ENCODE measurements at regions not wholly inside any gene's neighbourhood (a gene's known extent, or its start where the extent isn't known, plus 50 kb on each side); places are given as distances from the start of the nearest gene placed in this dataset.

GRCh38 chr15:68506071-68506470 lies 72.7 kb upstream of the CORO2B start:
- Mint-ChIP-seq H3K36me3 (ENCODE audit: low read depth) (no peaks in the 10 kb centered on the region), H3K4me3 (no peak overlapping the region), H3K9me3 (no peaks in the 10 kb centered on the region), H3K4me1 (peaks cover 64% of the 10 kb centered on the region), H3K27ac (peak overlapping the region in 2 of 3 experiments; percentile 79 to 87), H3K27me3 (ENCODE audit: low read depth) (peaks cover 5% of the 10 kb centered on the region)
- no peak for TF ChIP-seq CTCF (IDR thresholded peaks at IDR 0.05; ENCODE audit: unreplicated experiment in 3 of 3)

DNA sequence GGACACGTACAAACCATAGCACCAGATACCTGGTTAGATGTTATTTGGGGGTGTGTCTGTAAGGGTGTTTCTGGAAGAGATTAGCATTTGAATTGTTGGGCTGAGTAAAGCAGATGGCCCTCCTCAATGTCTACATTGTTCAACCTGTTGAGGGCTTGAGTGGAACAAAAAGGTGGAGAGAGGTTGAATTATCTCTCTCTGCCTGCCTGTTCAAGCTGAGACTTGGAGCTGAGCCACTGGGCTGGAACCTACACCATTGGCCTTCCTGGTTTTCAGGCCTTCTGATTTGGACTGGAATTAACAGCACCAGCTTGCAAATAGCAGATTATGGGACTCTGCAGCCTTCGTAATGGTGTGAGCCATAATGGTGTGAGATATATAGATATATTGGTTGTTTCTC lies 71.3 kb upstream of the CORO2B start:
- Mint-ChIP-seq H3K36me3 (ENCODE audit: low read depth) (no peaks in the 10 kb centered on the region), H3K27me3 (ENCODE audit: low read depth) (peaks cover 5% of the 10 kb centered on the region), H3K4me3 (no peak overlapping the region), H3K9me3 (peaks cover 4% of the 10 kb centered on the region), H3K4me1 (peaks cover 69% of the 10 kb centered on the region), H3K27ac (no peak overlapping the region)
- TF ChIP-seq CTCF (IDR thresholded peaks at IDR 0.05; ENCODE audit: unreplicated experiment in 3 of 3): no peak

- Mint-ChIP-seq H3K27ac (peak overlapping the region in 2 of 3 experiments; percentile 36 to 38), H3K36me3 (ENCODE audit: low read depth) (peaks cover 3% of the 10 kb centered on the region), H3K4me1 (peaks cover 68% of the 10 kb centered on the region), H3K27me3 (ENCODE audit: low read depth) (peaks cover 4% of the 10 kb centered on the region), H3K4me3 (no peak overlapping the region), H3K9me3 (peaks cover 11% of the 10 kb centered on the region)
- no peak for TF ChIP-seq CTCF (IDR thresholded peaks at IDR 0.05; ENCODE audit: unreplicated experiment in 3 of 3)
These were observed 70.2 kb upstream of the CORO2B start for GRCh38 chr15:68508485-68509189.

GRCh38 chr15:68510558-68510957 lies 68.2 kb upstream of the CORO2B start:
- TF ChIP-seq CTCF (IDR thresholded peaks at IDR 0.05; ENCODE audit: unreplicated experiment in 3 of 3): no peak
- no peak overlapping the region for H3K4me3 Mint-ChIP-seq
- H3K36me3 Mint-ChIP-seq (ENCODE audit: low read depth): peaks cover 3% of the 10 kb centered on the region
- H3K27me3 Mint-ChIP-seq (ENCODE audit: low read depth): no peaks in the 10 kb centered on the region
- H3K9me3 Mint-ChIP-seq: peaks cover 13% of the 10 kb centered on the region
- peak overlapping the region; percentile 89 to 98 (median 95) for H3K27ac Mint-ChIP-seq
- peaks cover 49% of the 10 kb centered on the region for H3K4me1 Mint-ChIP-seq

GRCh38 chr15:68511073-68511991 lies 67.5 kb upstream of the CORO2B start:
- peak overlapping the region in 2 of 3 experiments; percentile 4 to 16 for H3K4me3 Mint-ChIP-seq

More at GRCh38 chr15:68511073-68511991, 67.5 kb upstream of the CORO2B start:
- no peak for TF ChIP-seq CTCF (IDR thresholded peaks at IDR 0.05; ENCODE audit: unreplicated experiment in 3 of 3)
- H3K27me3 Mint-ChIP-seq (ENCODE audit: low read depth): no peaks in the 10 kb centered on the region
- peaks cover 13% of the 10 kb centered on the region for H3K9me3 Mint-ChIP-seq
- peaks cover 3% of the 10 kb centered on the region for H3K36me3 Mint-ChIP-seq (ENCODE audit: low read depth)
- peak overlapping the region; percentile 89 to 98 (median 95) for H3K27ac Mint-ChIP-seq
- peaks cover 42% of the 10 kb centered on the region for H3K4me1 Mint-ChIP-seq
